Prostate gland (tissue), 2 donors: ENCODE measurements at regions not wholly inside any gene's neighbourhood (a gene's known extent, or its start where the extent isn't known, plus 50 kb on each side); places are given as distances from the start of the nearest gene placed in this dataset.

Source experiments
- CTCF ChIP-seq, 4 experiments: fragments of 200-600 bp in 2 of 4; fragments of 450-650 bp in 2 of 4; sonication (generic) in 2 of 4; IDR thresholded peaks; 1 replicate in 3 of 4; 2 replicates in 1 of 4; pipeline ENCODE4 v1.5.1; 2016 to 2019; ENCODE audit warnings: antibody characterized with exemption in 4 of 4, mild to moderate bottlenecking in 2 of 4, moderate library complexity in 2 of 4
- POLR2A ChIP-seq: fragments of 450-650 bp; IDR thresholded peaks from one replicate; pipeline ENCODE4 v1.6.1; 2016; ENCODE audit warnings: antibody characterized with exemption, mild to moderate bottlenecking
- POLR2AphosphoS5 ChIP-seq: sonication (generic); formaldehyde crosslinking; IDR thresholded peaks from one replicate; pipeline ENCODE4 v1.6.1; 2017; ENCODE audit warnings: antibody characterized with exemption

DNA sequence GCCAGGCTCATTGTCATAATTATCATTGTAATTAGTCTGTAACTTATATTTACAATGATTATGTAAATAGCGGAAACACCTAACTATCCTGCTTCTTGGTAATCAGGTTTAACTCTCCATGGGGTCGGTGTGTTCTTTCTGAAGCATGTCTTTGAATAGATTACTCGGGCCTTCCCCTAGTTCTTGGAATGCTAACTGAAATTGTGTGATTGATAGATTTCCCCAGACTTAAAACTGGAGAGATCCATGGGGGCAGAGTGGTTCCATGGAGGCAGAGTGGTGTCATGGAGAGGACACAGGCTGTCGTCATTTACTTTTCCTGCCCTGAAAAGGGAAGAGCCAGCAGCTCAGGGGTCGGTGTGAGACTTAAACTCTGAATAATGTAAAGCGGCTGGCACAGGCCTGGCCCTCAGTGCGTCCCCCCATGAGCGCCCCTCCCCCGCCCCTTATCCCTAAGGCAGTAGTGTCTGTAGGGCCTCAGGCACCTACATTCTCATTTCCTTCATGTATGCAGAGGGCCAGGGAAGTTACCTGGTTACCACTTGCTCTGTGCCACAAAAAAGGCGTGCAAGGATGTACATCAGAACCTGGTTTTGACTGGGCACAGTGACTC lies 225.1 kb downstream of the TM9SF2 start:
- TF ChIP-seq CTCF (IDR thresholded peaks at IDR 0.05) = no peak
- no peak for TF ChIP-seq POLR2AphosphoS5
- TF ChIP-seq POLR2A = no peak
